HG03066 (cell line): ENCODE measurements at regions not wholly inside any gene's neighbourhood (a gene's known extent, or its start where the extent isn't known, plus 50 kb on each side); places are given as distances from the start of the nearest gene placed in this dataset.

Experiments used
- ATAC-seq: cut with Tn5 transposase; IDR thresholded peaks from one replicate; pipeline ENCODE4 v1.9.1; 2021; ENCODE audit warnings: low read depth; ENCODE audit not compliant: unreplicated experiment

GRCh38 chr9:27990524-27990923, 417.2 kb upstream of the C9orf72 start:
- no peak for ATAC-seq

DNA sequence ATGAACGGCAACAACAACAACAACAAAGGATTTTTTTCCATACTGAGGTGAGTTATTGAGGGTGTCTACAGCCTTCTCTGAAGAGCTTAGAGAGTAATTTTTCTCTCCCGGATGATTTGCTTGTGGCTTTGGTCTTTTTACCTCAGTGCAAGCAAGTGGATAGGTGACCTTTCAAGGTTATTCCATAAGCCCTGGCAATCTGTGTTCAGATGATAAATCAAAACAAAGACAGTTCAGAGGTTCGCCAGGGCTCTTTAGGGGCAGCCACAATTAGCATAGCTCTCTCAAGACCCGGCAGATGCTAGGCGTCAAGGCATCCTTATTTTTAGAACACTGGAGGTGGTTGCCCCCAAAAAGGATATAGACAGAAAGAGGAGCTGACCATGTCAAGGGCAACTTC, 417.9 kb upstream of the C9orf72 start:
- ATAC-seq, result no peak

GRCh38 chr9:28001096-28001495, 427.8 kb upstream of the C9orf72 start:
- no peak for ATAC-seq

- no peak for ATAC-seq
These were observed 431.6 kb upstream of the C9orf72 start for GRCh38 chr9:28004900-28005299.

GRCh38 chr9:28005779-28006178, 432.5 kb upstream of the C9orf72 start:
- no peak for ATAC-seq

GRCh38 chr9:28007097-28007817, 434.0 kb upstream of the C9orf72 start:
- ATAC-seq, result no peak

GRCh38 chr9:28014212-28014611, 440.9 kb upstream of the C9orf72 start:
- ATAC-seq, result no peak

GRCh38 chr9:28024676-28025075, 451.4 kb upstream of the C9orf72 start:
- ATAC-seq, result no peak

- no peak for ATAC-seq
These were observed 451.9 kb upstream of the C9orf72 start for GRCh38 chr9:28025186-28025585.

DNA sequence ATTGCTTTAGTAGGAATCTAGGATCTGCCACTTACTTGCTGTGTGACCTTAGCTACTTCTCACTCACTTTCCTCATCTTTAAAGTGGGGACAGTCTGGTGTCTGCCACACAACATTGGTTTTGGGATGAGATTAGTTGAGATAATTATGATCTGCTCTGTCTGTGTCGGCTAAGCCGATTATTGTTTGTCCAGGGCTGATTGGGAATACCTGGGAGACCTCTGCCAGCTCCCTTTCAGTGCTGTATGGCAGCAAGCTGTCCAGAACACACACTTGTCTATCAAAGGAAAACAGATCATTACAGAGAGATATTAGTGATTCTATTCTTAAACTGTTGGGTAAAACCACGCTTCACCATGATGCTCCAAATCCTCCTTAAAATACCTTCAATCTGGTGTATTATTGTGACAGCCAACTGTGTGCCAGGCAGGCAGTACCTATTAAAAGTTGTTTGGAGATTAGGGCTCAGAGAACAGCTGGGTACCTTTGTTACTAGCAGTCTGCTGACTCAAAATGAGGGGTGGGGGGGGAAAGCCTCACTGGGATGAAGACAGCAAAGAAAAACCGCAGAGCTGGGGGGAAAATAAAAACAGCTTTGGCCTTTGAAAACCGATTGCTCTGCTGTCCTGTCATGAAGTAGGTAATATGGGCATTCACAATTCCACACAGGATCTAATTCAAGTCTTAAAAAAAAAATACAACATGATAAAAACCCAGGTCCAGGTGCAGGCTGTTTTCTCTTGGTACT, 458.4 kb upstream of the C9orf72 start:
- ATAC-seq, result no peak

- no peak for ATAC-seq
These were observed 458.9 kb upstream of the C9orf72 start for GRCh38 chr9:28032268-28032590.

DNA sequence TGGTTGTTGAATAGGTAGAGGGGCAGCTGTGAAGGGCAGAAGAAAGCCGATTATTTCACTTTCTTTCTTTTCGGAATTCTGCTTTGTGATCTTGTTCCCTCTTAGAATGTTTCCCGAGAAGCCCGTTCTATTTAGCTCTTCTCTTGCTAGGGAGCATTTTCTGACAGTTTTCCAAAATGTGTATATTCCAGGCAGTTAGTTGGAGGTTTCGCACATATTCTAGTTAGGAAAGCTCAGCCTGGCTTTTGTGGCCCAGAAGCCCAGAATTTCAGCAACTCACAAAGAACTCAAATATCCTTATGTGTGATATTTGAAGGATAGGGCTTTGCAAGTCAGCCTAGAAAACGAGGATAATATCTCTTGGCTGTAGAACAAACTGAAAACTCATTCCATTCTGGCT, 461.0 kb upstream of the C9orf72 start:
- ATAC-seq, result no peak

DNA sequence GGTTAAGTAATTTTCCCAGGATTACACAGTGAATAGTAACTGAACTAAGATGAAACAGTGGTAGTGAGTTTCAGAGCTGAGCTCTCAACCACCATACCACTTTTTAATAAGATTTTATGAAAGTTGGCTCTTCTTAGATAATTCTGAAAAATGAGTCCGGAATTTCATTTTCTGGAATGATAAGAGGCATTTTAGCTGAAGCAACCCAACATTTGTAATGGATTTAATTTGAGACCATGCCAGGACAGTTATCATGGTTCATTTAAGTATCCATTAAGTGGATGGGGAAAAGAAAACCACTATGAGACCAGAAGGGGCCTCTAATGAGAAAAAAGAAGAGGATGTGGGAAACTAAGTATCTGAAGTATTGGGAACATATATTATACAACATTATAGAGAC, 464.7 kb upstream of the C9orf72 start:
- ATAC-seq, result no peak

GRCh38 chr9:28045051-28045450, 471.8 kb upstream of the C9orf72 start:
- ATAC-seq, result no peak

DNA sequence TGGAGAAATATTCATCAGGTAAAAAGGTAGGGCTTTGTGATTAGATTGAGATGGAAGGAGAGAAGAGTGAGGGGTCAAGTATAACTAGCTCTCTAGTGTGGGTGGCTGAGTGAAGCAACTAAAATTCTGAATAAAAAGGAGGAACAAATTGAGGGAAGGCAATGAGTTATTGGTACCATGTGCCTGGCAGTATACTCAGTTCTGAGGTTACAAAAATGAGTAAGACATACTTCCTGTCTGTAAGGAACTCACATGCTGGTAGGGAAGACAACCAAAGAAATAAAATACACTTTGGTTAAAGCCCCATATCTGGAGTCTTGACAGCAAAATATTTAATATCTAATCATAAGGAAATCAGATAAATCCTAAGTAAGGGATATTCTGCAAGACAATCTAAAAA, 476.8 kb upstream of the C9orf72 start:
- ATAC-seq, result no peak

- no peak for ATAC-seq
These were observed 477.7 kb upstream of the C9orf72 start for GRCh38 chr9:28050941-28051340.

DNA sequence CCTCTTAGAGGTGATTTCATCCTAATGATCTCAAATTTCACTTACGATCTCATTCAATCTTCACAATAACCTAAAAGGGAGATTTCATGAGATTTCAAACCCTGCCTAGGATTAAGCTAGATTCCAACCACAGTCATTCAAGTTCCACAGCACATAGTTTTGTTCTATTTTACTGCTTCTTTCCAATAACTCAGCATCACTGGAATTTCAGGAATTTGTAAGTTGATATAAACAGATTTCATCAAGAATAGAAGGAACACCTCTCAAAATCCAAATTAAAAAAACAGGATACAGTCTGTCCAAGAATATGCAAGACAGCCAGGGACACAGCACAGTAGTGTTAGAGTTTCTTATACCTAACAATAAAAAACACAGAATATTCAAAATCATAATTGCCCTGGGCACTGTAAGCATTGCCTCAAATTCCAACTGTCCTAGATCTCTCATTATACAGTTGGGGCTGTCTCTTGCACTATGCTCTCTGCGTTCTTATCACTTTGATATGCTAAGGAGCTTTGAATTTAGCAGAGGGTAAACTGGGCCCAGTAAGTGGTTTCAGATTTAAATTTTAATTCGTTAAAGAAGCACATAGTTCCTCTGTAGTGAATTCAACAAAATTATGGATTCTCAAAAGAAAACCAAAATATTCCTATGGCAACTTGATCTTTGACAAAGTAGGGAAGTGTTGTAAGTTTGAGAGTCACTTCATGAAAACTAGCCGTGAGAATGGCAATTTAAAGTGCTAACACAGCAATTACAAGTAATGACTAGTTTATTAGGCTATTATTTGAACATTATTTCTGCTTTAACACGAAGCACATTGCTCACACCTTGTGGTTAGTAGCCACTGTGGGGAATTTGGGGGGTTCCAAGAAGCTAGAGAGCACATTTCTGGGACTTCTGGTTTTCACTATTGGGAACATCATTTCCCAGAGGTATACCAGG, 478.6 kb upstream of the C9orf72 start:
- ATAC-seq, result no peak

DNA sequence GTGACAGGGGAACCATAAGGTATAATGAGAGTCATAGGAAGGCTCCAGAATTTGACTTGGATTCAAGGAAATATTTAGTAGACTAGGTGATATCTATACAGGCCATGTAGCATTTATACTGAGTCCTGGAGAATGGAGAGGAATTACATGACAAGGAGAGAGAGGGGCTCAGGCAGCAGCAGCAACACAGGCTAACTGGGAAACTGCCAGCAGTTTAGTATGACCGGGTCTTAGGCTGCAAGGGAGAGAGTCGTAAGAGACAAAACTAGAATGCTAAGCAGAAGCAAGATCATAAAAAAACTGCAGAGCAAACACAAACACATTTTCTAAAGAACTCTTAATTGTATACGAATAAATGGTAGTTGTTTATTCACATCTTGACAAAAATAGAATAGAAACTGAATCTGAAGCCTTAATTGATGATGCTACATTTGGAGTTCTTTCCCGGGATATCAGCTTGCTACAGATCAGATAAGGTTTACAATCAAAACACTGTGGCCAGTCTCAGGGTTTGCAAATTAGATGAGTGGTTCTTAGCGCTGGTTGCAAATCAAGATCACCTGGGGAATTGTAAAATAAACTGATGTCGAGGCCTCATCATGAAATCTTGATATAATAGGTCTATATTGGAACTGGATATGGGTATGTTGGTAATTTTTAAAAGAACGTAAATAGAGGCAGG, 480.0 kb upstream of the C9orf72 start:
- no peak for ATAC-seq

GRCh38 chr9:28056006-28056405, 482.7 kb upstream of the C9orf72 start:
- no peak for ATAC-seq

- ATAC-seq, result no peak
These were observed 483.2 kb upstream of the C9orf72 start for GRCh38 chr9:28056466-28056865.

DNA sequence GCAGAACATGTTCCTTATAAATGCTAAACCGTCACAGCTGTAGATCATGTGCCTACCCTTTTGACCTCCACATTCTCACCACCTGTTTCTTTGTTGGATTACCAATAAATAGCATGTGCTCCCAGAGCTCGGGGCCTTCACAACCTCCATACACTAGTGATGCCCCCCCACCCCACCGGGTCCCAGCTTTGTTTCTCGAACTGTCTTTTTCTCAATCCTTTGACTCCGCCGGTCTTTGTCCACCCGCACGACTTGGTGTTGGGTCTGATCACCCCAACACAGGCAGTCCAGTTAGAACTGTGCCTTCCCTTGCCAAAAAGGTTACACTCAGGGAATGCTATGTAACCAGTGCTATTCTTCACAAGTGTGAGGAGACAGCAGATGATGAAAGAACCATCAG, 485.9 kb upstream of the C9orf72 start:
- ATAC-seq, result no peak
